ENCODE measurements at regions not wholly inside any gene's neighbourhood (a gene's known extent, or its start where the extent isn't known, plus 50 kb on each side); places are given as distances from the start of the nearest gene placed in this dataset.
A peak's percentile ranks its signal among the peaks of the same experiment; 100 is the strongest.

GRCh38 chr2:239824866-239825704 lies 200.1 kb downstream of the NDUFA10 start:
- Histone ChIP-seq H3K4me1 (ENCODE audit: control insufficient read depth in 3 of 3, insufficient read depth in 2 of 3, low read depth in 1 of 3, low read length in 2 of 3) (no peaks in the 10 kb centered on the region), H3K4me3 (ENCODE audit: low read depth in 1 of 3, low read length in 3 of 3) (no peak overlapping the region), H3K27ac (ENCODE audit: low read depth in 1 of 3, low read length in 2 of 3) (no peak overlapping the region), H3K27me3 (ENCODE audit: control insufficient read depth in 3 of 3, insufficient read depth in 3 of 3, low read length in 3 of 3) (no peaks in the 10 kb centered on the region), H3K9me3 (ENCODE audit: control insufficient read depth in 2 of 2, insufficient read depth in 1 of 2, low read depth in 1 of 2, low read length in 1 of 2) (no peaks in the 10 kb centered on the region), H3K36me3 (ENCODE audit: control insufficient read depth in 3 of 3, insufficient read depth in 2 of 3, low read depth in 1 of 3, low read length in 3 of 3) (no peaks in the 10 kb centered on the region)
- DNase-seq, result no peak
- 74 to 82% (median 82%) methylated on average over 17 of the region's 17 CpGs for WGBS, 3 donors
- FAIRE-seq, result no peak

- 47 to 57% (median 49%) methylated on average over 11 of the region's 11 CpGs for WGBS, 3 donors
- Histone ChIP-seq H3K4me1 (ENCODE audit: control insufficient read depth in 3 of 3, insufficient read depth in 2 of 3, low read depth in 1 of 3, low read length in 2 of 3) (no peaks in the 10 kb centered on the region), H3K36me3 (ENCODE audit: control insufficient read depth in 3 of 3, insufficient read depth in 2 of 3, low read depth in 1 of 3, low read length in 3 of 3) (no peaks in the 10 kb centered on the region), H3K27me3 (ENCODE audit: control insufficient read depth in 3 of 3, insufficient read depth in 3 of 3, low read length in 3 of 3) (no peaks in the 10 kb centered on the region), H3K27ac (ENCODE audit: low read depth in 1 of 3, low read length in 2 of 3) (no peak overlapping the region), H3K4me3 (ENCODE audit: low read depth in 1 of 3, low read length in 3 of 3) (no peak overlapping the region), H3K9me3 (ENCODE audit: control insufficient read depth in 2 of 2, insufficient read depth in 1 of 2, low read depth in 1 of 2, low read length in 1 of 2) (no peaks in the 10 kb centered on the region)
- FAIRE-seq (no peak), DNase-seq (peak; percentile 4 to 16)
These were observed 201.0 kb downstream of the NDUFA10 start for GRCh38 chr2:239824046-239824694.

GRCh38 chr2:239822146-239822831 lies 202.9 kb downstream of the NDUFA10 start:
- Histone ChIP-seq H3K36me3 (ENCODE audit: control insufficient read depth in 3 of 3, insufficient read depth in 2 of 3, low read depth in 1 of 3, low read length in 3 of 3) (no peaks in the 10 kb centered on the region), H3K9me3 (ENCODE audit: control insufficient read depth in 2 of 2, insufficient read depth in 1 of 2, low read depth in 1 of 2, low read length in 1 of 2) (no peaks in the 10 kb centered on the region), H3K27ac (ENCODE audit: low read depth in 1 of 3, low read length in 2 of 3) (no peak overlapping the region), H3K4me3 (ENCODE audit: low read depth in 1 of 3, low read length in 3 of 3) (no peak overlapping the region), H3K27me3 (ENCODE audit: control insufficient read depth in 3 of 3, insufficient read depth in 3 of 3, low read length in 3 of 3) (no peaks in the 10 kb centered on the region), H3K4me1 (ENCODE audit: control insufficient read depth in 3 of 3, insufficient read depth in 2 of 3, low read depth in 1 of 3, low read length in 2 of 3) (no peaks in the 10 kb centered on the region)
- DNase-seq, result no peak
- WGBS, 3 donors, result 84 to 87% (median 86%) methylated on average over 15 to 16 of the region's 16 CpGs
- no peak for FAIRE-seq

- FAIRE-seq, result no peak
- WGBS, 3 donors, result 71 to 84% (median 74%) methylated on average over 4 of the region's 4 CpGs
These were observed 203.5 kb downstream of the NDUFA10 start for GRCh38 chr2:239821694-239822075.

GRCh38 chr2:239820836-239821693 lies 204.1 kb downstream of the NDUFA10 start:
- Histone ChIP-seq H3K27me3 (ENCODE audit: control insufficient read depth in 3 of 3, insufficient read depth in 3 of 3, low read length in 3 of 3) (no peaks in the 10 kb centered on the region), H3K9me3 (ENCODE audit: control insufficient read depth in 2 of 2, insufficient read depth in 1 of 2, low read depth in 1 of 2, low read length in 1 of 2) (no peaks in the 10 kb centered on the region), H3K4me1 (ENCODE audit: control insufficient read depth in 3 of 3, insufficient read depth in 2 of 3, low read depth in 1 of 3, low read length in 2 of 3) (no peaks in the 10 kb centered on the region), H3K36me3 (ENCODE audit: control insufficient read depth in 3 of 3, insufficient read depth in 2 of 3, low read depth in 1 of 3, low read length in 3 of 3) (no peaks in the 10 kb centered on the region), H3K27ac (ENCODE audit: low read depth in 1 of 3, low read length in 2 of 3) (no peak overlapping the region), H3K4me3 (ENCODE audit: low read depth in 1 of 3, low read length in 3 of 3) (no peak overlapping the region)
- FAIRE-seq (no peak), DNase-seq (no peak)
- 52 to 68% (median 55%) methylated on average over 16 of the region's 16 CpGs for WGBS, 3 donors

More at GRCh38 chr2:239821694-239822075, 203.5 kb downstream of the NDUFA10 start:
- Histone ChIP-seq H3K4me1 (ENCODE audit: control insufficient read depth in 3 of 3, insufficient read depth in 2 of 3, low read depth in 1 of 3, low read length in 2 of 3) (no peaks in the 10 kb centered on the region), H3K9me3 (ENCODE audit: control insufficient read depth in 2 of 2, insufficient read depth in 1 of 2, low read depth in 1 of 2, low read length in 1 of 2) (no peaks in the 10 kb centered on the region), H3K4me3 (ENCODE audit: low read depth in 1 of 3, low read length in 3 of 3) (no peak overlapping the region), H3K27ac (ENCODE audit: low read depth in 1 of 3, low read length in 2 of 3) (no peak overlapping the region), H3K36me3 (ENCODE audit: control insufficient read depth in 3 of 3, insufficient read depth in 2 of 3, low read depth in 1 of 3, low read length in 3 of 3) (no peaks in the 10 kb centered on the region), H3K27me3 (ENCODE audit: control insufficient read depth in 3 of 3, insufficient read depth in 3 of 3, low read length in 3 of 3) (no peaks in the 10 kb centered on the region)
- no peak for DNase-seq

GRCh38 chr2:239819974-239820555 lies 205.1 kb downstream of the NDUFA10 start:
- FAIRE-seq, result no peak
- Histone ChIP-seq H3K4me3 (ENCODE audit: low read depth in 1 of 3, low read length in 3 of 3) (no peak overlapping the region), H3K36me3 (ENCODE audit: control insufficient read depth in 3 of 3, insufficient read depth in 2 of 3, low read depth in 1 of 3, low read length in 3 of 3) (no peaks in the 10 kb centered on the region), H3K27ac (ENCODE audit: low read depth in 1 of 3, low read length in 2 of 3) (no peak overlapping the region), H3K9me3 (ENCODE audit: control insufficient read depth in 2 of 2, insufficient read depth in 1 of 2, low read depth in 1 of 2, low read length in 1 of 2) (no peaks in the 10 kb centered on the region), H3K4me1 (ENCODE audit: control insufficient read depth in 3 of 3, insufficient read depth in 2 of 3, low read depth in 1 of 3, low read length in 2 of 3) (peaks cover 0 to under 1% (median 0%) of the 10 kb centered on the region in 3 donors), H3K27me3 (ENCODE audit: control insufficient read depth in 3 of 3, insufficient read depth in 3 of 3, low read length in 3 of 3) (no peaks in the 10 kb centered on the region)
- no peak for DNase-seq
- 50 to 72% (median 52%) methylated on average over 17 of the region's 17 CpGs for WGBS, 3 donors

GRCh38 chr2:239819091-239819973 lies 205.8 kb downstream of the NDUFA10 start:
- Histone ChIP-seq H3K9me3 (ENCODE audit: control insufficient read depth in 2 of 2, insufficient read depth in 1 of 2, low read depth in 1 of 2, low read length in 1 of 2) (no peaks in the 10 kb centered on the region), H3K27ac (ENCODE audit: low read depth in 1 of 3, low read length in 2 of 3) (no peak overlapping the region), H3K4me3 (ENCODE audit: low read depth in 1 of 3, low read length in 3 of 3) (no peak overlapping the region), H3K27me3 (ENCODE audit: control insufficient read depth in 3 of 3, insufficient read depth in 3 of 3, low read length in 3 of 3) (no peaks in the 10 kb centered on the region), H3K4me1 (ENCODE audit: control insufficient read depth in 3 of 3, insufficient read depth in 2 of 3, low read depth in 1 of 3, low read length in 2 of 3) (peaks cover 0 to 6% (median 0%) of the 10 kb centered on the region in 3 donors), H3K36me3 (ENCODE audit: control insufficient read depth in 3 of 3, insufficient read depth in 2 of 3, low read depth in 1 of 3, low read length in 3 of 3) (no peaks in the 10 kb centered on the region)
- DNase-seq, result no peak
- FAIRE-seq, result no peak
- 70 to 83% (median 72%) methylated on average over 17 of the region's 17 CpGs for WGBS, 3 donors

Measured in small intestine (tissue), 7 donors.